GM10248 (cell line): ENCODE measurements at regions not wholly inside any gene's neighbourhood (a gene's known extent, or its start where the extent isn't known, plus 50 kb on each side); places are given as distances from the start of the nearest gene placed in this dataset.

Experiments
- CTCF ChIA-PET: fragments of 300-600 bp; sonication (Branson Sonifier 250); formaldehyde crosslinking; extraction: SDS; loops from one replicate; lab custom pipeline; 2021; ENCODE audit warnings: antibody characterized with exemption; lab: Yijun Ruan, JAX
- POLR2A ChIA-PET: fragments of 350-650 bp; sonication (Branson Sonifier 250); formaldehyde crosslinking; extraction: SDS; loops from one replicate; lab custom pipeline; 2020; ENCODE audit warnings: antibody characterized with exemption; lab: Yijun Ruan, JAX
- DNase-seq: peaks from one replicate; pipeline ENCODE4 v3.0.0; 2012; ENCODE audit errors: extremely low spot score
- CTCF ChIP-seq: IDR thresholded peaks from 2 replicates; pipeline ENCODE4 v1.5.1; 2012; ENCODE audit warnings: mild to moderate bottlenecking, low read depth; ENCODE audit errors: extremely low read depth, missing control alignments, control extremely low read depth

- DNase-seq: no peak
- no peak for TF ChIP-seq CTCF
- POLR2A ChIA-PET: no interaction called here
- CTCF ChIA-PET: interaction anchor here (1.2 to 4.1 kb wide), 2 partner anchors 14 to 30 kb away, joined by 3 to 11 read pairs; no protein-coding TSS in a partner anchor
These were observed 264.0 kb upstream of the PLEKHG7 start for GRCh38 chr12:92438641-92439419.

- CTCF ChIA-PET: interaction anchor here (0.7 kb wide), 1 partner anchor 16 kb away, joined by 3 read pairs; no protein-coding TSS in a partner anchor
- POLR2A ChIA-PET: no interaction called here
- no peak for DNase-seq
- TF ChIP-seq CTCF: no peak
These were observed 265.3 kb upstream of the PLEKHG7 start for GRCh38 chr12:92437452-92437851.

DNA sequence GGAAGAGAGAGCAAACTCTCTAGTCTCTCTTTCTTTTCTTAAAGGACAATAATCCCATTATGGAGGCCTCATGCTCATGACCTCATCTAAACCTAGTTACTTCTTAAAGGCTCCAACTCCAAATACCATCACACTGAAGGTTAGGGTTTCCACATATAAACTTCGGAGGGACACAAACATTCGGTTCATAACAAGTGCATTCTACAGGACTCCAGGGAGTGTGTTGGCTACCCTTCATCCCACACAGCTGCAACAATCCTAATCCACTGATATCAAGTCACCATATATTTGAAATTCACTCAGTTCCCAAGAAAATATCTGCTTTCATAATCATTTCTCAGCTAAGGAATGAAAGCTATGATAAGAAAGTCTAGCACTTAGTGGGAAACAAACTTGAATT lies 265.9 kb upstream of the PLEKHG7 start:
- no peak for TF ChIP-seq CTCF
- POLR2A ChIA-PET: no interaction called here
- CTCF ChIA-PET: interaction anchor here (0.6 to 0.9 kb wide), 3 partner anchors 8 to 15 kb away, joined by 3 read pairs; no protein-coding TSS in a partner anchor
- DNase-seq: no peak

- no peak for DNase-seq
- ChIA-PET POLR2A (interaction anchor here (1.6 kb wide), 1 partner anchor 289 kb away, joined by 7 read pairs; the partner anchor contains the start of gene BTG1), CTCF (interaction anchor here (0.8 to 2.1 kb wide), 9 partner anchors 9 to 383 kb away, joined by 3 to 9 read pairs (median 3); no protein-coding TSS in a partner anchor)
- no peak for TF ChIP-seq CTCF
These were observed 268.2 kb upstream of the PLEKHG7 start for GRCh38 chr12:92434607-92435025.

- no peak for TF ChIP-seq CTCF
- POLR2A ChIA-PET: interaction anchor here (0.6 to 1.6 kb wide), 4 partner anchors 12 to 298 kb away, joined by 3 to 6 read pairs (median 3); partner anchors contain the start of gene BTG1
- DNase-seq: no peak
- CTCF ChIA-PET: interaction anchor here (1.0 to 3.4 kb wide), 5 partner anchors 10 to 130 kb away, joined by 3 to 16 read pairs (median 3); no protein-coding TSS in a partner anchor
These were observed 269.9 kb upstream of the PLEKHG7 start for GRCh38 chr12:92432724-92433441.

DNA sequence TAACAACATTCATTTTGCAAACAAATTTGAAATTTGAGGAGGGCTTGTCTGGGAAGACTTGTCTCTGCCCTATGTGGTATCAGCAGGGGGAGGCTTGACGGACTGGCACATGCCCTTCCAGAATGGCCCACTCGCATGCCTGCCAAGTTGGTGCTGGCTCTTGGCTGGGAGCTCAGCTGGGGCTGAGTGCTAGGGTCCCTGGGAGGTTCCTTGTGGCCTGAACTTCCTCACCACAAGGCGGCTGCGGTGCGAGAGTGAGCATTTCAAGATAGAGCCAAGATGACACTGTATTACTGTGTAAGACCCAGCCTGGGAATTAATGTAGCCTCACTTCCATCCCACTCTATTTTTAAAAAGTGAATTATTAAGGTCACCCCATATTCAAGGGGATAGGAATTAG lies 271.6 kb upstream of the PLEKHG7 start:
- peak; percentile 34 for TF ChIP-seq CTCF
- ChIA-PET POLR2A (interaction anchor here (0.5 kb wide), 1 partner anchor 285 kb away, joined by 3 read pairs; the partner anchor contains the start of gene BTG1), CTCF (interaction anchor here (1.0 to 3.4 kb wide), 7 partner anchors 9 to 139 kb away, joined by 3 to 16 read pairs (median 4); no protein-coding TSS in a partner anchor)
- peak; percentile 34 for DNase-seq
